A549 (cell line): ENCODE measurements at regions not wholly inside any gene's neighbourhood (a gene's known extent, or its start where the extent isn't known, plus 50 kb on each side); places are given as distances from the start of the nearest gene placed in this dataset.

Experiments
- ATAC-seq, 2 experiments: fragments of 200-7000 bp in 1 of 2; fragments of >200 bp in 1 of 2; cut with Nextera tagmentation in 1 of 2; cut with Tn5 transposase in 1 of 2; 3 replicates each; pipeline versions ENCODE4 v1.8.0 to v1.9.1; 2018 to 2020; ENCODE audit warnings: mild to moderate bottlenecking in 1 of 2, moderate library complexity in 1 of 2
- CTCF ChIA-PET: fragments of 300-600 bp; sonication (Branson Sonifier 250); formaldehyde crosslinking; extraction: SDS; loops from one replicate; lab custom pipeline; 2021; ENCODE audit warnings: antibody characterized with exemption, inconsistent platforms; lab: Yijun Ruan, JAX
- POLR2A ChIA-PET: fragments of 350-600 bp; formaldehyde crosslinking; extraction: SDS; loops from one replicate; lab custom pipeline; 2021; ENCODE audit warnings: antibody characterized with exemption, inconsistent platforms; lab: Yijun Ruan, JAX
- DNase-seq, 2 experiments: peaks; one replicate each; pipeline versions ENCODE4 v3.0.0 to v3.0.0-alpha.2; 2011 to 2016; ENCODE audit warnings: low read depth in 1 of 2, low spot score in 1 of 2
- FAIRE-seq: peaks from 2 replicates; lab custom pipeline; 2011; peaks lifted over from hg19 to GRCh38; lab: Jason Lieb, UNC
- H3K27ac ChIP-seq, 2 experiments: fragments of >200 bp; sonication (Bioruptor Twin); formaldehyde crosslinking; 3 replicates each; pipeline ENCODE4 v1.5.1; 2016 to 2017
- H3K4me1 ChIP-seq: fragments of >200 bp; sonication (Bioruptor Twin); formaldehyde crosslinking; 3 replicates; pipeline ENCODE4 v1.6.1; 2016
- H3K4me2 ChIP-seq: fragments of >200 bp; sonication (Bioruptor Twin); formaldehyde crosslinking; 3 replicates; pipeline ENCODE4 v1.6.1; 2016
- H3K4me3 ChIP-seq: fragments of >200 bp; sonication (Bioruptor Twin); formaldehyde crosslinking; 3 replicates; pipeline ENCODE4 v1.5.1; 2016
- H3K9me3 ChIP-seq: fragments of >200 bp; sonication (Bioruptor Twin); formaldehyde crosslinking; 3 replicates; pipeline ENCODE4 v1.6.1; 2016
- EHF ChIP-seq: fragments of 250-450 bp; sonication (Bioruptor Pico); IDR thresholded peaks from 2 replicates; pipeline ENCODE4 v1.5.0; 2020; ENCODE audit warnings: mild to moderate bottlenecking
- EHMT2 ChIP-seq: fragments of 200-600 bp; sonication (generic); IDR thresholded peaks from 2 replicates; pipeline ENCODE4 v1.6.1; 2016; ENCODE audit warnings: antibody characterized with exemption, low read depth, mild to moderate bottlenecking, moderate library complexity
- EP300 ChIP-seq, 2 experiments: fragments of >200 bp; sonication (Bioruptor Twin); formaldehyde crosslinking; IDR thresholded peaks; 2 replicates in 1 of 2; 3 replicates in 1 of 2; pipeline ENCODE4 v1.6.1; 2016 to 2017
- ESRRA ChIP-seq: fragments of 150-350 bp; IDR thresholded peaks from 2 replicates; pipeline ENCODE4 v1.6.1; 2014; ENCODE audit warnings: mild to moderate bottlenecking, low read length, borderline replicate concordance
- FOXS1 ChIP-seq: fragments of 250-450 bp; sonication (Bioruptor Pico); IDR thresholded peaks from 2 replicates; pipeline ENCODE4 v1.5.0; 2020; ENCODE audit warnings: mild to moderate bottlenecking, moderate library complexity
- GATA3 ChIP-seq: IDR thresholded peaks from 2 replicates; pipeline ENCODE4 v1.6.1; 2012; ENCODE audit warnings: borderline replicate concordance
- HEYL ChIP-seq: fragments of 250-450 bp; sonication (Bioruptor Pico); IDR thresholded peaks from 2 replicates; pipeline ENCODE4 v1.8.0; 2021; ENCODE audit warnings: mild to moderate bottlenecking, moderate library complexity
- JUNB ChIP-seq: fragments of >200 bp; sonication (Bioruptor Twin); formaldehyde crosslinking; IDR thresholded peaks from 2 replicates; pipeline ENCODE4 v1.6.1; 2016
- KDM1A ChIP-seq: fragments of 200-600 bp; sonication (generic); IDR thresholded peaks from 2 replicates; pipeline ENCODE4 v1.6.1; 2016; ENCODE audit warnings: low read depth, mild to moderate bottlenecking
- KDM5A ChIP-seq: fragments of 200-600 bp; sonication (generic); IDR thresholded peaks from 2 replicates; pipeline ENCODE4 v1.6.1; 2016; ENCODE audit warnings: antibody characterized with exemption, mild to moderate bottlenecking
- MAX ChIP-seq: IDR thresholded peaks from 2 replicates; pipeline ENCODE4 v1.6.1; 2012
- MYC ChIP-seq: IDR thresholded peaks from 2 replicates; pipeline ENCODE4 v1.6.1; 2012; ENCODE audit warnings: mild to moderate bottlenecking, inconsistent platforms, low read length, improper control_type of control experiment, borderline replicate concordance
- PHF8 ChIP-seq: fragments of 200-600 bp; sonication (generic); IDR thresholded peaks from 2 replicates; pipeline ENCODE4 v1.6.1; 2016; ENCODE audit warnings: low read depth, mild to moderate bottlenecking, antibody characterized with exemption, moderate library complexity, borderline replicate concordance
- POLR2AphosphoS2 ChIP-seq: conservative IDR thresholded peaks from 2 replicates; pipeline ENCODE4 v1.6.1; 2012; ENCODE audit warnings: low read length, improper control_type of control experiment, inconsistent platforms
- RAD21 ChIP-seq, 2 experiments: fragments of >200 bp in 1 of 2; sonication (Bioruptor Twin) in 1 of 2; formaldehyde crosslinking in 1 of 2; IDR thresholded peaks in 1 of 2; conservative IDR thresholded peaks in 1 of 2; 2 replicates in 1 of 2; 3 replicates in 1 of 2; pipeline ENCODE4 v1.6.1; 2012 to 2018; ENCODE audit warnings: inconsistent platforms in 1 of 2
- RARB ChIP-seq: fragments of 250-450 bp; sonication (Bioruptor Pico); IDR thresholded peaks from 2 replicates; pipeline ENCODE4 v1.8.0; 2021; ENCODE audit warnings: mild to moderate bottlenecking, moderate library complexity
- RFX5 ChIP-seq: fragments of 450-650 bp; IDR thresholded peaks from 2 replicates; pipeline ENCODE4 v1.7.1; 2014; ENCODE audit warnings: antibody characterized with exemption, mild to moderate bottlenecking, moderate library complexity
- RNF2 ChIP-seq: fragments of 200-600 bp; sonication (generic); IDR thresholded peaks from 2 replicates; pipeline ENCODE4 v1.6.1; 2016; ENCODE audit warnings: low read depth, mild to moderate bottlenecking, antibody characterized with exemption, moderate library complexity, borderline replicate concordance
- SMC3 ChIP-seq: fragments of >200 bp; sonication (Bioruptor Twin); formaldehyde crosslinking; IDR thresholded peaks from 3 replicates; pipeline ENCODE4 v1.6.1; 2018; ENCODE audit warnings: inconsistent platforms
- TFCP2L1 ChIP-seq: fragments of 250-450 bp; sonication (Bioruptor Pico); IDR thresholded peaks from 2 replicates; pipeline ENCODE4 v1.5.0; 2021; ENCODE audit warnings: mild to moderate bottlenecking
- TP53 ChIP-seq: fragments of 250-450 bp; sonication (Bioruptor Pico); IDR thresholded peaks from 2 replicates; pipeline ENCODE4 v1.5.0; 2021; ENCODE audit warnings: mild to moderate bottlenecking, moderate library complexity
- ZC3H11A ChIP-seq: fragments of 450-650 bp; IDR thresholded peaks from 2 replicates; pipeline ENCODE4 v1.6.1; 2014; ENCODE audit warnings: antibody characterized with exemption, mild to moderate bottlenecking
- ZNF302 ChIP-seq: fragments of 250-450 bp; sonication (Bioruptor Pico); IDR thresholded peaks from 2 replicates; pipeline ENCODE4 v1.9.0; 2021; ENCODE audit warnings: inconsistent platforms, mild to moderate bottlenecking, moderate library complexity
- WGBS: methylation state at CpG from one replicate; pipeline ENCODE4 v1.1.6; 2017; ENCODE audit errors: missing lambda C conversion rate; 5-methylcytosine and 5-hydroxymethylcytosine counted together
- TF ChIP-seq, protein P1 (sequence below): fragments of >200 bp; sonication (Bioruptor Twin); formaldehyde crosslinking; IDR thresholded peaks from 3 replicates; pipeline ENCODE4 v1.5.1; 2016
- TF ChIP-seq, protein P2 (sequence below): fragments of 450-650 bp; IDR thresholded peaks from 2 replicates; pipeline ENCODE4 v1.6.1; 2014; ENCODE audit warnings: antibody characterized with exemption

GRCh38 chr13:48857576-48857975 is 118.1 kb upstream of the FNDC3A start:
- CTCF ChIA-PET, result no interaction called here
- H3K4me3 ChIP-seq, result no peak overlapping the region
- no peaks in the 10 kb centered on the region for H3K4me1 ChIP-seq
- DNase-seq (no peak), ATAC-seq (no peak), FAIRE-seq (no peak)
- POLR2A ChIA-PET, result no interaction called here
- TF ChIP-seq EHMT2 (no peak), PHF8 (no peak), FOXS1 (CRISPR knock-in tag) (no peak), ZNF302 (CRISPR knock-in tag) (no peak), RARB (no peak), ESRRA (no peak), EHF (CRISPR knock-in tag) (no peak), TFCP2L1 (no peak), KDM5A (no peak), POLR2AphosphoS2 (no peak), RNF2 (no peak), SMC3 (no peak)
- TF ChIP-seq, protein P1, sequence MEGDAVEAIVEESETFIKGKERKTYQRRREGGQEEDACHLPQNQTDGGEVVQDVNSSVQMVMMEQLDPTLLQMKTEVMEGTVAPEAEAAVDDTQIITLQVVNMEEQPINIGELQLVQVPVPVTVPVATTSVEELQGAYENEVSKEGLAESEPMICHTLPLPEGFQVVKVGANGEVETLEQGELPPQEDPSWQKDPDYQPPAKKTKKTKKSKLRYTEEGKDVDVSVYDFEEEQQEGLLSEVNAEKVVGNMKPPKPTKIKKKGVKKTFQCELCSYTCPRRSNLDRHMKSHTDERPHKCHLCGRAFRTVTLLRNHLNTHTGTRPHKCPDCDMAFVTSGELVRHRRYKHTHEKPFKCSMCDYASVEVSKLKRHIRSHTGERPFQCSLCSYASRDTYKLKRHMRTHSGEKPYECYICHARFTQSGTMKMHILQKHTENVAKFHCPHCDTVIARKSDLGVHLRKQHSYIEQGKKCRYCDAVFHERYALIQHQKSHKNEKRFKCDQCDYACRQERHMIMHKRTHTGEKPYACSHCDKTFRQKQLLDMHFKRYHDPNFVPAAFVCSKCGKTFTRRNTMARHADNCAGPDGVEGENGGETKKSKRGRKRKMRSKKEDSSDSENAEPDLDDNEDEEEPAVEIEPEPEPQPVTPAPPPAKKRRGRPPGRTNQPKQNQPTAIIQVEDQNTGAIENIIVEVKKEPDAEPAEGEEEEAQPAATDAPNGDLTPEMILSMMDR, result no peak
- no peak overlapping the region for H3K27ac ChIP-seq
- 70% methylated on average over 4 of the region's 4 CpGs for WGBS
- no peak overlapping the region for H3K4me2 ChIP-seq
- H3K9me3 ChIP-seq, result no peaks in the 10 kb centered on the region

GRCh38 chr13:48858122-48858902 is 117.4 kb upstream of the FNDC3A start:
- DNase-seq, result no peak
- FAIRE-seq, result no peak
- no peak for ATAC-seq
- ChIA-PET POLR2A (no interaction called here), CTCF (no interaction called here)
- Histone ChIP-seq H3K9me3 (no peaks in the 10 kb centered on the region), H3K27ac (no peak overlapping the region), H3K4me1 (no peaks in the 10 kb centered on the region), H3K4me3 (no peak overlapping the region), H3K4me2 (no peak overlapping the region)
- no peak for TF ChIP-seq FOXS1 (CRISPR knock-in tag)
- no peak for TF ChIP-seq EP300 (IDR thresholded peaks at IDR 0.05)
- TF ChIP-seq JUNB, result no peak
- no peak for TF ChIP-seq HEYL (CRISPR knock-in tag)
- TF ChIP-seq EHMT2, result no peak
- TF ChIP-seq KDM1A, result no peak
- TF ChIP-seq ZC3H11A, result no peak
- no peak for TF ChIP-seq GATA3
- TF ChIP-seq, protein P2, sequence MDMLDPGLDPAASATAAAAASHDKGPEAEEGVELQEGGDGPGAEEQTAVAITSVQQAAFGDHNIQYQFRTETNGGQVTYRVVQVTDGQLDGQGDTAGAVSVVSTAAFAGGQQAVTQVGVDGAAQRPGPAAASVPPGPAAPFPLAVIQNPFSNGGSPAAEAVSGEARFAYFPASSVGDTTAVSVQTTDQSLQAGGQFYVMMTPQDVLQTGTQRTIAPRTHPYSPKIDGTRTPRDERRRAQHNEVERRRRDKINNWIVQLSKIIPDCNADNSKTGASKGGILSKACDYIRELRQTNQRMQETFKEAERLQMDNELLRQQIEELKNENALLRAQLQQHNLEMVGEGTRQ, result no peak
- TF ChIP-seq RAD21 (conservative IDR thresholded peaks at IDR 0.05 in 1 of 2, IDR thresholded peaks at IDR 0.05 in 1 of 2), result no peak
- TF ChIP-seq TP53 (CRISPR knock-in tag), result no peak
- no peak for TF ChIP-seq MAX
- no peak for TF ChIP-seq MYC
- no peak for TF ChIP-seq RFX5
- 79% methylated on average over 3 of the region's 3 CpGs for WGBS
